Colonic mucosa (tissue), 4 donors: ENCODE measurements at regions not wholly inside any gene's neighbourhood (a gene's known extent, or its start where the extent isn't known, plus 50 kb on each side); places are given as distances from the start of the nearest gene placed in this dataset.

ENCODE experiments used
- DNase-seq: peaks from one replicate; pipeline ENCODE4 v3.0.0-alpha.2; 2020
- H3K27ac ChIP-seq: fragments of 200-600 bp; one replicate; pipeline ENCODE4 v1.8.0; 2021
- H3K27me3 ChIP-seq: fragments of 200-600 bp; one replicate; pipeline ENCODE4 v1.8.0; 2021
- H3K36me3 ChIP-seq: fragments of 200-600 bp; one replicate; pipeline ENCODE4 v1.8.0; 2021
- H3K4me1 ChIP-seq: fragments of 200-600 bp; one replicate; pipeline ENCODE4 v1.8.0; 2021; ENCODE audit warnings: mild to moderate bottlenecking
- H3K4me3 ChIP-seq: fragments of 200-600 bp; one replicate; pipeline ENCODE4 v1.8.0; 2021
- H3K9ac ChIP-seq, 2 donors: one replicate each; pipeline ENCODE4 v1.7.0; 2013; ENCODE audit warnings: control low read depth in 2 of 2, low read depth in 2 of 2, low read length in 2 of 2
- H3K9me3 ChIP-seq: fragments of 200-600 bp; one replicate; pipeline ENCODE4 v1.8.0; 2021
- CTCF ChIP-seq: fragments of 200-600 bp; IDR thresholded peaks from one replicate; pipeline ENCODE4 v1.8.0; 2022; ENCODE audit warnings: antibody characterized with exemption, mild to moderate bottlenecking
- intact Hi-C: fragments of 100-400 bp; cut with DNase I; formaldehyde crosslinking; loops from one replicate; pipeline ENCODE4 v1.14.1; 2022
- donor health status: healthy.
- donor health status: DM: no; HTN: no; CAD: no.
- donor health status: DM: no; HTN: no; CAD: no.

GRCh38 chr14:79920180-79920692 is 291.1 kb downstream of the DIO2 start:
- Histone ChIP-seq H3K27ac (no peak overlapping the region), H3K4me1 (no peaks in the 10 kb centered on the region), H3K9me3 (no peaks in the 10 kb centered on the region), H3K9ac (no peak overlapping the region), H3K27me3 (no peaks in the 10 kb centered on the region), H3K36me3 (no peaks in the 10 kb centered on the region), H3K4me3 (no peak overlapping the region)
- TF ChIP-seq CTCF: no peak
- intact Hi-C loops: no loop called here
- DNase-seq: no peak
